ENCODE measurements at regions not wholly inside any gene's neighbourhood (a gene's known extent, or its start where the extent isn't known, plus 50 kb on each side); places are given as distances from the start of the nearest gene placed in this dataset.
"Not testable (repeated sequence)": the region's sequence is repeated elsewhere in the genome, so short reads cannot be mapped to it uniquely, and the experiment has no call there.

GRCh38 chr21:15672578-15672977, 57.2 kb upstream of the USP25 start:
- DNase-seq (ENCODE audit: low read depth) = not testable (repeated sequence)

DNA sequence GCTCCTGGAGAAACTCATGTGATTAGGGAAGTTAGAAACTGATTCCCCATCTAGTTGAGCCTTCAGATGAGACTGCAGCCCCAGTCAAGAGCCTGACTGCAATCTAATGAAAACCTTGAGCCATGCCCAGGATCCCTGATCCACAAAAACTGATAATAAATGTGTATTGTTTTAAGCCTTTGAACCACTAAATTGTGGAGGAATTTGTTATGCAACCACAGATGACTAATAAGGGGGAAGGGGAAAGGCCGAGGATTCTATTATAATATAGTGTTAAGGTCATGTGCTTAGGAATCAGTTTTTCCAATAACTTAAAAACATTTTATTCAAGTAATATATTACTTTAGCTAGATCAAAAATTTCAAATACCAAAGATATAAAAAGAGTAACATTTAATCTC, 52.8 kb upstream of the USP25 start:
- no peak for DNase-seq (ENCODE audit: low read depth)

GRCh38 chr21:15679630-15680029, 50.2 kb upstream of the USP25 start:
- DNase-seq (ENCODE audit: low read depth) = no peak

All from stimulated activated CD8-positive, alpha-beta memory T cell treated with anti-CD3 and anti-CD28 coated beads, Interleukin-15, amount 100 ng/mL, for 1 hour (primary cell).